Left lung (tissue), 4 donors: ENCODE measurements at regions not wholly inside any gene's neighbourhood (a gene's known extent, or its start where the extent isn't known, plus 50 kb on each side); places are given as distances from the start of the nearest gene placed in this dataset.
"Not testable (repeated sequence)": the region's sequence is repeated elsewhere in the genome, so short reads cannot be mapped to it uniquely, and the experiment has no call there.

Experiments used
- ATAC-seq: fragments of 200-7000 bp; cut with Tn5 transposase; one replicate; pipeline ENCODE4 v1.9.1; 2020; ENCODE audit warnings: moderate library complexity
- DNase-seq, 4 donors: peaks; one replicate each; pipeline ENCODE4 v3.0.0-alpha.2; 2013 to 2020
- H3K27ac ChIP-seq, 2 donors: fragments of 200-600 bp; sonication (generic) in 1 of 2; one replicate each; pipeline versions ENCODE4 v1.5.0 to v1.8.0; 2020 to 2021
- H3K27me3 ChIP-seq, 2 donors: fragments of 200-600 bp; sonication (generic) in 1 of 2; one replicate each; pipeline versions ENCODE4 v1.5.0 to v1.8.0; 2020 to 2021
- H3K36me3 ChIP-seq, 2 donors: fragments of 200-600 bp; sonication (generic) in 1 of 2; one replicate each; pipeline versions ENCODE4 v1.5.0 to v1.8.0; 2020 to 2021
- H3K4me1 ChIP-seq, 2 donors: fragments of 200-600 bp; one replicate each; pipeline ENCODE4 v1.8.0; 2021
- H3K4me3 ChIP-seq, 2 donors: fragments of 200-600 bp; sonication (generic) in 1 of 2; one replicate each; pipeline versions ENCODE4 v1.5.0 to v1.8.0; 2020 to 2021; ENCODE audit warnings: mild to moderate bottlenecking in 1 of 2
- H3K9me3 ChIP-seq, 2 donors: fragments of 200-600 bp; sonication (generic) in 1 of 2; one replicate each; pipeline versions ENCODE4 v1.5.0 to v1.8.0; 2020 to 2021
- CTCF ChIP-seq, 2 donors: fragments of 200-600 bp; sonication (generic) in 1 of 2; IDR thresholded peaks; one replicate each; pipeline versions ENCODE4 v1.5.0 to v1.8.0; 2021; ENCODE audit warnings: antibody characterized with exemption in 2 of 2
- intact Hi-C, 2 donors: fragments of 100-400 bp; cut with DNase I; formaldehyde crosslinking; loops; one replicate each; pipeline versions ENCODE4 v1.11.2 to v1.14.2; 2022
- donor health status: DM: no; HTN: yes; CAD: no.
- donor health status: DM: no; HTN: no; CAD: no.

DNA sequence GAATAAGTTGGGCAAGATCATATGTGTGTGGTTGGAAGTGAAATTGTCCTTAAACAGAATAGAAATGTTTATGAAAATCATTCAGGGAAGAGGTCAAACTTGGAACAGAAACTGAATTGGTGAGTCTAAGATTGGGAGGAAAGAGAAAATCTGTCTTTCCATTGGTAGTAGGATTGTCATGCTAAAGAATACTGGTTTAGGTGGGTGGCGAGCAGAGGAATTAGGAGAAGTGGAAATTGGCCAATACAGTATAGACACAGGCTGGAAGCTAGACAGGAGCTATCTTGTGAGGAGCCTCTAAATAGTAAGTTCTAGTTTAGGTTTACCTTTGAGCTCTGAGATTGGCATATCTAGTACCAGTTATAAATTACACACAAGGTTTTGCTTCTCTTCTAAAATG is 80.9 kb upstream of the KYNU start:
- no peak overlapping the region for H3K27ac ChIP-seq
- no peaks in the 10 kb centered on the region for H3K27me3 ChIP-seq
- no peaks in the 10 kb centered on the region for H3K36me3 ChIP-seq
- intact Hi-C loops: no loop called here
- no peak for DNase-seq
- no peaks in the 10 kb centered on the region for H3K4me1 ChIP-seq
- H3K9me3 ChIP-seq: no peaks in the 10 kb centered on the region
- ATAC-seq: no peak
- H3K4me3 ChIP-seq: no peak overlapping the region
- TF ChIP-seq CTCF (IDR thresholded peaks at IDR 0.05): no peak

DNA sequence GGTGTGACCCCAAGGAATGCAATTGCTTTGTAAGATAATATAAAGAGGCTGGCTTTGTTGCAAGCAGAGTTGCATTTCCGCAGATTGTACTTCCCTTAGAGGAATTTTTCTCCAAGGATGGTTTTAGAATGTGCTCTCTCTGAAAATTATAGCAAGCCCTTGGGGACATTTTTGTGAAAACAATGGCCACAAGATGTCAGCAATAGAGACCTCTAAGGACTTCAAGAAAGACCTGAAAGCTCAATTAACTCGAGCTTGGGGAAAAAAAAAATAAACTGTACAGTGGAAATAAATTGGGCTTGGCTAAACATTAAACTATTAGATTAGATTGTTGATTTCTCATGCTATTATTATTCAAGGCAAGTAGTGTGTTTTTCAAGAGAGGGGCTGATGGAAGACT is 81.3 kb upstream of the KYNU start:
- no peaks in the 10 kb centered on the region for H3K36me3 ChIP-seq
- DNase-seq (no peak), ATAC-seq (no peak)
- H3K27ac ChIP-seq: no peak overlapping the region
- H3K4me3 ChIP-seq: no peak overlapping the region
- no peaks in the 10 kb centered on the region for H3K27me3 ChIP-seq
- H3K4me1 ChIP-seq: no peaks in the 10 kb centered on the region
- H3K9me3 ChIP-seq: no peaks in the 10 kb centered on the region
- intact Hi-C loops: no loop called here
- TF ChIP-seq CTCF (IDR thresholded peaks at IDR 0.05): no peak

GRCh38 chr2:142794850-142795249 is 82.6 kb upstream of the KYNU start:
- TF ChIP-seq CTCF (IDR thresholded peaks at IDR 0.05): no peak
- Histone ChIP-seq H3K4me1 (no peaks in the 10 kb centered on the region), H3K36me3 (no peaks in the 10 kb centered on the region), H3K27ac (no peak overlapping the region), H3K9me3 (no peaks in the 10 kb centered on the region), H3K4me3 (no peak overlapping the region), H3K27me3 (no peaks in the 10 kb centered on the region)
- ATAC-seq (no peak), DNase-seq (no peak)
- intact Hi-C loops: no loop called here

GRCh38 chr2:142792328-142792727 is 85.1 kb upstream of the KYNU start:
- intact Hi-C loops, H3K27ac ChIP-seq, H3K4me3 ChIP-seq, H3K9me3 ChIP-seq, H3K36me3 ChIP-seq, H3K4me1 ChIP-seq, H3K27me3 ChIP-seq, ATAC-seq, DNase-seq: not testable (repeated sequence)

DNA sequence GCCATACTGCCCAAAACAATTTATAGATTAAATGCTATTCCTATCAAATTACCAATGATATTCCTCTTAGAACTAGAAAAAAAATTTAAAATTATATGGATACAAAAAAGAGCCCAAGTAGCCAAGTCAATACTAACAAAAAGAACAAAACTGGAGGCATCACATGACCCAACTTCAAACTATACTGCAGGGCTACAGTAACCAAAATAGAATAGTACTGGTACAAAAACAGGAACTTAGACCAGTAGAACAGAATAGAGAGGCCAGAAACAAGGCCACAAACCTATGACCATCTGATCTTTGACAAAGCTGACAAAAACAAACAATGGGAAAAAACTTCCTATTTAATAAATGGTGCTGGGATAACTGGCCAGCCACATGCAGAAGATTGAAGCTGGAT is 86.1 kb upstream of the KYNU start:
- intact Hi-C loops: no loop called here
- ATAC-seq: no peak
- DNase-seq: no peak
- Histone ChIP-seq H3K9me3 (no peaks in the 10 kb centered on the region), H3K4me3 (no peak overlapping the region), H3K36me3 (no peaks in the 10 kb centered on the region), H3K4me1 (no peaks in the 10 kb centered on the region), H3K27ac (no peak overlapping the region), H3K27me3 (no peaks in the 10 kb centered on the region)
- no peak for TF ChIP-seq CTCF (IDR thresholded peaks at IDR 0.05)

GRCh38 chr2:142786918-142787702 is 90.4 kb upstream of the KYNU start:
- no peaks in the 10 kb centered on the region for H3K36me3 ChIP-seq
- intact Hi-C loops: no loop called here
- no peak for TF ChIP-seq CTCF (IDR thresholded peaks at IDR 0.05)
- H3K9me3 ChIP-seq: no peaks in the 10 kb centered on the region
- ATAC-seq: no peak
- H3K4me1 ChIP-seq: no peaks in the 10 kb centered on the region
- no peak overlapping the region for H3K4me3 ChIP-seq
- no peak overlapping the region for H3K27ac ChIP-seq
- no peaks in the 10 kb centered on the region for H3K27me3 ChIP-seq
- DNase-seq: no peak
